ENCODE measurements at regions not wholly inside any gene's neighbourhood (a gene's known extent, or its start where the extent isn't known, plus 50 kb on each side); places are given as distances from the start of the nearest gene placed in this dataset.

- no peak overlapping the region for H3K4me2 ChIP-seq (ENCODE audit: low read length)
- H3K4me3 ChIP-seq (ENCODE audit: low read depth, low read length): no peak overlapping the region
- H3K27me3 ChIP-seq (ENCODE audit: control insufficient read depth, insufficient read depth, low read length): no peaks in the 10 kb centered on the region
- no peak overlapping the region for H3K9ac ChIP-seq
- no peak overlapping the region for H2AFZ ChIP-seq
- H3K27ac ChIP-seq: no peak overlapping the region
- no peaks in the 10 kb centered on the region for H3K36me3 ChIP-seq (ENCODE audit: control insufficient read depth, insufficient read depth, low read length)
- no peaks in the 10 kb centered on the region for H3K9me3 ChIP-seq (ENCODE audit: control insufficient read depth, low read length)
- no peaks in the 10 kb centered on the region for H3K4me1 ChIP-seq
- TF ChIP-seq CTCF (IDR thresholded peaks at IDR 0.05): no peak
- no peaks in the 10 kb centered on the region for H3K79me2 ChIP-seq
Observed at GRCh38 chr20:19074828-19075516, 137.5 kb upstream of the SLC24A3 start.

GRCh38 chr20:19077370-19078220, 134.8 kb upstream of the SLC24A3 start:
- Histone ChIP-seq H3K4me2 (ENCODE audit: low read length) (no peak overlapping the region), H3K27ac (no peak overlapping the region), H3K79me2 (no peaks in the 10 kb centered on the region), H3K4me3 (ENCODE audit: low read depth, low read length) (no peak overlapping the region), H3K9ac (no peak overlapping the region), H3K9me3 (ENCODE audit: control insufficient read depth, low read length) (no peaks in the 10 kb centered on the region), H3K27me3 (ENCODE audit: control insufficient read depth, insufficient read depth, low read length) (no peaks in the 10 kb centered on the region), H3K4me1 (no peaks in the 10 kb centered on the region), H3K36me3 (ENCODE audit: control insufficient read depth, insufficient read depth, low read length) (no peaks in the 10 kb centered on the region), H2AFZ (no peak overlapping the region)
- no peak for TF ChIP-seq CTCF (IDR thresholded peaks at IDR 0.05)

- TF ChIP-seq CTCF (IDR thresholded peaks at IDR 0.05): no peak
- no peaks in the 10 kb centered on the region for H3K79me2 ChIP-seq
- no peak overlapping the region for H3K4me2 ChIP-seq (ENCODE audit: low read length)
- H2AFZ ChIP-seq: no peak overlapping the region
- H3K4me3 ChIP-seq (ENCODE audit: low read depth, low read length): no peak overlapping the region
- H3K9ac ChIP-seq: no peak overlapping the region
- no peaks in the 10 kb centered on the region for H3K36me3 ChIP-seq (ENCODE audit: control insufficient read depth, insufficient read depth, low read length)
- H3K27ac ChIP-seq: no peak overlapping the region
- H3K27me3 ChIP-seq (ENCODE audit: control insufficient read depth, insufficient read depth, low read length): no peaks in the 10 kb centered on the region
- H3K9me3 ChIP-seq (ENCODE audit: control insufficient read depth, low read length): no peaks in the 10 kb centered on the region
- no peaks in the 10 kb centered on the region for H3K4me1 ChIP-seq
Observed at GRCh38 chr20:19078448-19079373, 133.7 kb upstream of the SLC24A3 start.

GRCh38 chr20:19079536-19080299, 132.7 kb upstream of the SLC24A3 start:
- Histone ChIP-seq H3K9ac (no peak overlapping the region), H2AFZ (no peak overlapping the region), H3K4me1 (no peaks in the 10 kb centered on the region), H3K79me2 (no peaks in the 10 kb centered on the region), H3K4me3 (ENCODE audit: low read depth, low read length) (no peak overlapping the region), H3K27me3 (ENCODE audit: control insufficient read depth, insufficient read depth, low read length) (no peaks in the 10 kb centered on the region), H3K36me3 (ENCODE audit: control insufficient read depth, insufficient read depth, low read length) (no peaks in the 10 kb centered on the region), H3K9me3 (ENCODE audit: control insufficient read depth, low read length) (no peaks in the 10 kb centered on the region), H3K27ac (no peak overlapping the region), H3K4me2 (ENCODE audit: low read length) (no peak overlapping the region)
- TF ChIP-seq CTCF (IDR thresholded peaks at IDR 0.05): no peak
